GM12865 (cell line): ENCODE measurements at regions not wholly inside any gene's neighbourhood (a gene's known extent, or its start where the extent isn't known, plus 50 kb on each side); places are given as distances from the start of the nearest gene placed in this dataset.

ENCODE experiments used
- DNase-seq: peaks from one replicate; pipeline ENCODE4 v3.0.0; 2010; ENCODE audit warnings: low read depth
- H3K4me3 ChIP-seq: 2 replicates; pipeline ENCODE4 v1.5.1; 2011; ENCODE audit warnings: mild to moderate bottlenecking, low read depth, low read length, control low read depth
- CTCF ChIP-seq: IDR thresholded peaks from 2 replicates; pipeline ENCODE4 v1.5.1; 2011; ENCODE audit warnings: low read length, control low read depth, low read depth, inconsistent platforms; ENCODE audit not compliant: insufficient read depth; ENCODE audit errors: missing control alignments

- DNase-seq: no peak
- no peak for TF ChIP-seq CTCF
- no peak overlapping the region for H3K4me3 ChIP-seq
These were observed 208.5 kb downstream of the TSHZ3 start for GRCh38 chr19:31140717-31141116.

GRCh38 chr19:31139871-31140505 lies 209.2 kb downstream of the TSHZ3 start:
- no peak overlapping the region for H3K4me3 ChIP-seq
- TF ChIP-seq CTCF: no peak
- no peak for DNase-seq

GRCh38 chr19:31138077-31138476 lies 211.2 kb downstream of the TSHZ3 start:
- H3K4me3 ChIP-seq: no peak overlapping the region
- no peak for TF ChIP-seq CTCF
- DNase-seq: no peak

- no peak for TF ChIP-seq CTCF
- no peak overlapping the region for H3K4me3 ChIP-seq
- DNase-seq: no peak
These were observed 213.4 kb downstream of the TSHZ3 start for GRCh38 chr19:31135841-31136240.

- no peak overlapping the region for H3K4me3 ChIP-seq
- TF ChIP-seq CTCF: no peak
- DNase-seq: no peak
These were observed 216.5 kb downstream of the TSHZ3 start for GRCh38 chr19:31132753-31133110.

- TF ChIP-seq CTCF: no peak
- no peak for DNase-seq
- H3K4me3 ChIP-seq: no peak overlapping the region
These were observed 220.9 kb downstream of the TSHZ3 start for GRCh38 chr19:31128291-31128690.
